Loucy (cell line): ENCODE measurements at regions not wholly inside any gene's neighbourhood (a gene's known extent, or its start where the extent isn't known, plus 50 kb on each side); places are given as distances from the start of the nearest gene placed in this dataset.

Experiments used
- EZH2phosphoT487 ChIP-seq: fragments of 200-600 bp; IDR thresholded peaks from 2 replicates; pipeline ENCODE4 v1.6.1; 2018; ENCODE audit warnings: antibody characterized with exemption, mild to moderate bottlenecking, moderate library complexity, borderline replicate concordance
- TF ChIP-seq, protein P1 (sequence below): fragments of 200-600 bp; sonication (generic); conservative IDR thresholded peaks from 2 replicates; pipeline ENCODE4 v1.5.1; 2014; ENCODE audit warnings: mild to moderate bottlenecking, antibody characterized with exemption, low read length

DNA sequence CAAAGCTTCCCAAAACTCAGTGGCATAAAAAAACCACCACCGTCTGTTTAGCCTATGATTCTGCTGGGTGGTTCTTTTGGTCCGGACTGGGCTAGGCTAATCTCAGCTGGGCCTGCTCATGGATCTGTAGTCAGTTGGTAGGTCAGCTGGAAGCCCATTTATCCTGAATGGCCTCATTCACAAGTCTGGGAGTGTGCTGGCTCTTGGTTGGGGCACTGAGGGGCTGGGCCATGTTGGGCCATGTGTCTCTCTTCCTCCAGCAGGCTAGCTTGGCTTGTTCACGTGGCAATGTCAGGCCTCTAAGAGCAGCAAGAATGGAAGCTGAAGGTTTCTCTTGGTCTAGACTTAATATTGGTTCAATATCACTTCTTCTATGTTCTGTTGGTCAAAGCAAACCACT, 95.7 kb upstream of the HS6ST1 start:
- TF ChIP-seq, protein P1, sequence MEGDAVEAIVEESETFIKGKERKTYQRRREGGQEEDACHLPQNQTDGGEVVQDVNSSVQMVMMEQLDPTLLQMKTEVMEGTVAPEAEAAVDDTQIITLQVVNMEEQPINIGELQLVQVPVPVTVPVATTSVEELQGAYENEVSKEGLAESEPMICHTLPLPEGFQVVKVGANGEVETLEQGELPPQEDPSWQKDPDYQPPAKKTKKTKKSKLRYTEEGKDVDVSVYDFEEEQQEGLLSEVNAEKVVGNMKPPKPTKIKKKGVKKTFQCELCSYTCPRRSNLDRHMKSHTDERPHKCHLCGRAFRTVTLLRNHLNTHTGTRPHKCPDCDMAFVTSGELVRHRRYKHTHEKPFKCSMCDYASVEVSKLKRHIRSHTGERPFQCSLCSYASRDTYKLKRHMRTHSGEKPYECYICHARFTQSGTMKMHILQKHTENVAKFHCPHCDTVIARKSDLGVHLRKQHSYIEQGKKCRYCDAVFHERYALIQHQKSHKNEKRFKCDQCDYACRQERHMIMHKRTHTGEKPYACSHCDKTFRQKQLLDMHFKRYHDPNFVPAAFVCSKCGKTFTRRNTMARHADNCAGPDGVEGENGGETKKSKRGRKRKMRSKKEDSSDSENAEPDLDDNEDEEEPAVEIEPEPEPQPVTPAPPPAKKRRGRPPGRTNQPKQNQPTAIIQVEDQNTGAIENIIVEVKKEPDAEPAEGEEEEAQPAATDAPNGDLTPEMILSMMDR, result no peak
- no peak for TF ChIP-seq EZH2phosphoT487
